OCI-LY7 (cell line): ENCODE measurements at regions not wholly inside any gene's neighbourhood (a gene's known extent, or its start where the extent isn't known, plus 50 kb on each side); places are given as distances from the start of the nearest gene placed in this dataset.

ENCODE experiments used
- EZH2phosphoT487 ChIP-seq: fragments of 200-600 bp; sonication (generic); IDR thresholded peaks from 2 replicates; pipeline ENCODE4 v1.6.1; 2018; ENCODE audit warnings: low read depth, borderline replicate concordance, mild to moderate bottlenecking, mixed run types, antibody characterized with exemption, low read length, moderate library complexity, mixed read lengths
- TF ChIP-seq, protein P1 (sequence below): fragments of 200-600 bp; sonication (generic); conservative IDR thresholded peaks from 2 replicates; pipeline ENCODE4 v1.5.1; 2014; ENCODE audit warnings: mild to moderate bottlenecking, antibody characterized with exemption, low read length, moderate library complexity, mixed read lengths

DNA sequence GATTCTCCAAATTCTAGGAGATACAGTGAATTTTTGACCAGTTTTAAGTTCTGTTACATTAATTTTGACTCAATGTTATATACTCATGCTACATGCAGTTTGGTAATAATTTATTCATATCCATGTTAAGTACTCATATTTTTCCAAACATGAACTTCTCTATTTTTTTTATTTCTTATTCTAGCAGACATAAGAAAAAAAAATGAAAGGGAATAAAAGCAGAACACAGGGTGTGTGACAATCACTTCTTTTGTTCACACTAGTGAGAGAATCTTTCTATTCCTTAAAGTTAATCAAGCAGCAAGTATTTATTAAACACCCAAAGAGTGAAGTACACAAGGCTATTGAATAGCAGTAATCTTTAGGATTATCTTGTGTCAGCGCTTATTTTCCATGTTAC is 171.1 kb upstream of the ATP2B1 start:
- TF ChIP-seq, protein P1, sequence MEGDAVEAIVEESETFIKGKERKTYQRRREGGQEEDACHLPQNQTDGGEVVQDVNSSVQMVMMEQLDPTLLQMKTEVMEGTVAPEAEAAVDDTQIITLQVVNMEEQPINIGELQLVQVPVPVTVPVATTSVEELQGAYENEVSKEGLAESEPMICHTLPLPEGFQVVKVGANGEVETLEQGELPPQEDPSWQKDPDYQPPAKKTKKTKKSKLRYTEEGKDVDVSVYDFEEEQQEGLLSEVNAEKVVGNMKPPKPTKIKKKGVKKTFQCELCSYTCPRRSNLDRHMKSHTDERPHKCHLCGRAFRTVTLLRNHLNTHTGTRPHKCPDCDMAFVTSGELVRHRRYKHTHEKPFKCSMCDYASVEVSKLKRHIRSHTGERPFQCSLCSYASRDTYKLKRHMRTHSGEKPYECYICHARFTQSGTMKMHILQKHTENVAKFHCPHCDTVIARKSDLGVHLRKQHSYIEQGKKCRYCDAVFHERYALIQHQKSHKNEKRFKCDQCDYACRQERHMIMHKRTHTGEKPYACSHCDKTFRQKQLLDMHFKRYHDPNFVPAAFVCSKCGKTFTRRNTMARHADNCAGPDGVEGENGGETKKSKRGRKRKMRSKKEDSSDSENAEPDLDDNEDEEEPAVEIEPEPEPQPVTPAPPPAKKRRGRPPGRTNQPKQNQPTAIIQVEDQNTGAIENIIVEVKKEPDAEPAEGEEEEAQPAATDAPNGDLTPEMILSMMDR = no peak; the same call in 1 of the 2 replicates
- no peak for TF ChIP-seq EZH2phosphoT487
